ENCODE measurements at regions not wholly inside any gene's neighbourhood (a gene's known extent, or its start where the extent isn't known, plus 50 kb on each side); places are given as distances from the start of the nearest gene placed in this dataset.

- TF ChIP-seq CTCF (IDR thresholded peaks at IDR 0.05; ENCODE audit: insufficient read depth, low read length): no peak
- no peak for TF ChIP-seq GABPA (IDR thresholded peaks at IDR 0.05; ENCODE audit: low read depth)
- no peak for TF ChIP-seq POLR2AphosphoS5 (IDR thresholded peaks at IDR 0.05; ENCODE audit: low read depth)
Measured at GRCh38 chr18:54531402-54532065, 59.5 kb upstream of the DYNAP start.
